ENCODE measurements at regions not wholly inside any gene's neighbourhood (a gene's known extent, or its start where the extent isn't known, plus 50 kb on each side); places are given as distances from the start of the nearest gene placed in this dataset.

DNA sequence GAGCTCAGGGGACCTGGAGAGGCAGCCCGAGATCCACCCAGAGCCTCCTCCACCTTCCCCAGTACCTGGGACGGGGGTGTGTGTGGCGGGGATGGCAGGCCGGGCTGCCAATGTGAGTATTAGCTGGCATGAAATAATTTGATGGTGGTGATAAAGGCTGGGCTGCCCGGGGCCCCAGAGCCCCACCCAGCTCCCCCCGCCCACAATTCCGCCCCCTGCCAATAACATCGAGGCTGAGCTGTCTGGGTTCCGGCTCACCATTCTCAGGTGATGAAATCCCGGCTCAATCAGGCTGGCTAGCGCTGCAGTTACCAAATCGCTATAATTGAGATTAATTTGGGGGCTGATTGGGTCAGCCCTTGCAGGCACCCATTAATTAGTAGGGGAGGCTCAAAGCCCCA, 103.8 kb upstream of the CASZ1 start:
- no peaks in the 10 kb centered on the region for H3K9me3 ChIP-seq (ENCODE audit: control insufficient read depth, low read depth, low read length)
- H3K4me1 ChIP-seq (ENCODE audit: control insufficient read depth, low read depth, low read length) = peaks cover 23% of the 10 kb centered on the region
- no peak overlapping the region for H3K4me3 ChIP-seq (ENCODE audit: low read length)
- H3K36me3 ChIP-seq (ENCODE audit: control insufficient read depth, low read depth, low read length) = no peaks in the 10 kb centered on the region
- H3K9ac ChIP-seq (ENCODE audit: low read length) = no peak overlapping the region
- H3K27me3 ChIP-seq (ENCODE audit: control insufficient read depth, insufficient read depth, low read length) = no peaks in the 10 kb centered on the region
- H3K27ac ChIP-seq (ENCODE audit: low read length) = no peak overlapping the region

GRCh38 chr1:10900691-10901090, 104.2 kb upstream of the CASZ1 start:
- Histone ChIP-seq H3K4me1 (ENCODE audit: control insufficient read depth, low read depth, low read length) (peaks cover 23% of the 10 kb centered on the region), H3K27me3 (ENCODE audit: control insufficient read depth, insufficient read depth, low read length) (no peaks in the 10 kb centered on the region), H3K36me3 (ENCODE audit: control insufficient read depth, low read depth, low read length) (no peaks in the 10 kb centered on the region), H3K9ac (ENCODE audit: low read length) (no peak overlapping the region), H3K9me3 (ENCODE audit: control insufficient read depth, low read depth, low read length) (no peaks in the 10 kb centered on the region), H3K4me3 (ENCODE audit: low read length) (no peak overlapping the region), H3K27ac (ENCODE audit: low read length) (no peak overlapping the region)

GRCh38 chr1:10901091-10901890, 104.8 kb upstream of the CASZ1 start:
- Histone ChIP-seq H3K4me3 (ENCODE audit: low read length) (no peak overlapping the region), H3K4me1 (ENCODE audit: control insufficient read depth, low read depth, low read length) (peaks cover 23% of the 10 kb centered on the region), H3K36me3 (ENCODE audit: control insufficient read depth, low read depth, low read length) (no peaks in the 10 kb centered on the region), H3K9me3 (ENCODE audit: control insufficient read depth, low read depth, low read length) (no peaks in the 10 kb centered on the region), H3K27me3 (ENCODE audit: control insufficient read depth, insufficient read depth, low read length) (no peaks in the 10 kb centered on the region), H3K9ac (ENCODE audit: low read length) (no peak overlapping the region), H3K27ac (ENCODE audit: low read length) (no peak overlapping the region)

DNA sequence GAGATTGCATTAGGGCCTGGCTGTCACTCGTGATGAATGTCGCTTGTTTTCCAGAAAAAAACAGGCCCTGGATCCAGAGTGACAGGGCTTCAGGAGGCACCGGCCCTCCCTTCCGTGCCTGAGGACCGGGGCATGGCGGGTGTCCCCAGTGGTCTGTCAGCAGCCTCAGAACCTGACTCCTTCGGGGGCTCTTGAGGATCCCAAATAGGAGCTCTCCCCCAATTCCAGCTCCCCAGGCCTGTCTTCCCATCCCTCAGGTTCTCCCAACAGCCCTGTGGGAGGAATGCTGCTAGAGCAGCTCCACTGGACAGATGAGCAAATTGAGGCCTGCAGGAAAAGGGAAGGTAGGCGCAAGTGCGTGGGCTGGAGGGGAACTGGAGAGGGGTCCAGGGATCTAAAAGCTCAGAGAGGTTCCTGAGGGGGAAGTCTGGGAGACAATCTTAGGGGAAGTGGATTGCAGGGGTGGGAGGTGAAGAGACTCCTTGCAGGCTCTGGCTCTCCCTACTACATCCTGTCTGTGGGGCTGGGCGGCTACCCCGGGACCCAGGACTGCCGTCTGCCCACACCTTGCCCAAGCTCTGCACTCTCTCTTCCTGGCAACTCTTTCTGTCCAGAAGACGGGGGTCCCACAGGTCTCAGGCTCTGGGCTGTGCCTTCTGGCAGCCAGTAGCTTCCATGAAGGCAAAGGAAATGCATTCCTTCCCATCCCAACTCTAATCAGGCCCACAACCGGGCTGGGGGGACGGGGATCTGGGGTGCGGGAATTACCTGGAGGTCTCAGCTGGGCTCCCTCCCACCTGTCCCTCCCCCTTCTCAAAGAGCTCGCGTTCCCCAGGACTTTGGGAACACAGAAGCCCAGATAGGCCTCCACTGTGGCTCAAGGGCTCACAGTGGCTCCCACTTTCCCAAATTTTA, 105.7 kb upstream of the CASZ1 start:
- Histone ChIP-seq H3K4me1 (ENCODE audit: control insufficient read depth, low read depth, low read length) (peaks cover 23% of the 10 kb centered on the region), H3K9me3 (ENCODE audit: control insufficient read depth, low read depth, low read length) (no peaks in the 10 kb centered on the region), H3K9ac (ENCODE audit: low read length) (no peak overlapping the region), H3K4me3 (ENCODE audit: low read length) (no peak overlapping the region), H3K27me3 (ENCODE audit: control insufficient read depth, insufficient read depth, low read length) (no peaks in the 10 kb centered on the region), H3K36me3 (ENCODE audit: control insufficient read depth, low read depth, low read length) (no peaks in the 10 kb centered on the region), H3K27ac (ENCODE audit: low read length) (no peak overlapping the region)

GRCh38 chr1:10903421-10903820, 107.0 kb upstream of the CASZ1 start:
- Histone ChIP-seq H3K36me3 (ENCODE audit: control insufficient read depth, low read depth, low read length) (no peaks in the 10 kb centered on the region), H3K4me3 (ENCODE audit: low read length) (no peak overlapping the region), H3K27me3 (ENCODE audit: control insufficient read depth, insufficient read depth, low read length) (no peaks in the 10 kb centered on the region), H3K27ac (ENCODE audit: low read length) (no peak overlapping the region), H3K9me3 (ENCODE audit: control insufficient read depth, low read depth, low read length) (no peaks in the 10 kb centered on the region), H3K4me1 (ENCODE audit: control insufficient read depth, low read depth, low read length) (peaks cover 30% of the 10 kb centered on the region), H3K9ac (ENCODE audit: low read length) (no peak overlapping the region)

DNA sequence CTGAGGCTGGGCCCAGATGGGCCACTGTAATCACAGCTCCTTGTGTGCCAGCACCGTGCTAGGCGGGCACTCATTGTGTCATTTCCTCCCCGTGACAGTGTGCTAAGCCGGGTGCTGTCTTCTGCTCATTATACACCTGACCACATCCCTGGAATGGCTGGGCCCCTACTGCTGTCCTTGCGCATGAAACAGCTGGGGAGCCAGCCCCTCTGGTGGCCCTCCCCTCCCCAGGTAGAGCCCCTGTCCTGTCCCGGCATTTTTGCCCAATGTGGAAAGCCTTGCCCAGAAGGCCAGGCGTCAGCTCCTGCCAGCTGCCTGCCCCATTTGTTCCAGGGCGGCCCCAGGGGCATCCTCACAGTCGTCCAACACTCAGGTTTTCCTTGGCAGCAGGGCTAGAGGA, 107.4 kb upstream of the CASZ1 start:
- no peak overlapping the region for H3K4me3 ChIP-seq (ENCODE audit: low read length)

DNA sequence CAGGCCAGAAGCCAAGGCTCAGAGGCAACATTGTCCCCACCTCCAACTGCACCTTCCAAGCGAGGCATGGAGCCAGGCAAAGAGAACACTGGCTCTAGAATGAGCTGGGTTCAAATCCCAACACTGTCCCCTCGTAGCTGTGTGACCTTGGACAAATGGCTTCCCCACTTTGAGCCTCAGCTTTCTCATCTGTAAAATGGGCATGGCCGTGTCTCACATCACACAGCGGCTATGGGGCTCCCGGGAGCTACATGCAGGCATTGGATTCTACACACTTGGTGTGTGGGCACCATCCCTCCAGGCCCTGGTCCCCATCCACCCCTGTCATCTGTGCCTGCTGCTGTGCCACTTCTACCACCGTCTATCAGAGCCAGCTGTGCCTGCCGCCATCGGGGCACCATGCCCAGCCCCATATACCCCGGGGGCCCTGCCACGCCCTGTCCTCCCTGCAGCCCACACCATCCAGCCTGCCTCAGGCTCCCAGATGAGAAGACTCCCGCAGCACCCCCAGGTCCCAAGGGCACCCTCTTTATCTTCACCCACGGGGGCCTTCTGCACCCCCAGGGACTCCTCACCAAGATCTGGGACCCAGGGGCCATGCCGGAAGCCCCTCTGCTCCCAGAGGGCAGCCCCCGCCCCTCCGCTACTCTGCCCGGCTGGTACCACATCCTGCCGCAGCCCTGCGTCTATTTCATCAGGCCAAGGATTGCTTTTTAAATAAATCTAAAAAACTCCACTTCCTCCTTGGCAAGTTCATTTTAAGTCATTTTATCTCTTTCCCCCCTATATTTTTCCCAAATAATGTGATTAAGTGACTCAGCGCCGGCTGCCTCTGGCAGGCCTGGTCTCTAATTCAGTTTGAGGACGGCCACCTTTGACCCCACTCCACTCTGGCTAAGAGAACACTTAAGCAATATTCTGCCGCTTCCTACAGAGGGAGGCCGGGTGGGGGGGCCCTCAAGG, 107.8 kb upstream of the TARDBP start:
- Histone ChIP-seq H3K27ac (ENCODE audit: low read length) (no peak overlapping the region), H3K4me3 (ENCODE audit: low read length) (no peak overlapping the region), H3K9me3 (ENCODE audit: control insufficient read depth, low read depth, low read length) (no peaks in the 10 kb centered on the region), H3K9ac (ENCODE audit: low read length) (no peak overlapping the region), H3K4me1 (ENCODE audit: control insufficient read depth, low read depth, low read length) (peaks cover 30% of the 10 kb centered on the region), H3K36me3 (ENCODE audit: control insufficient read depth, low read depth, low read length) (no peaks in the 10 kb centered on the region), H3K27me3 (ENCODE audit: control insufficient read depth, insufficient read depth, low read length) (no peaks in the 10 kb centered on the region)

More for the DNA sequence above, 107.4 kb upstream of the CASZ1 start:
- no peaks in the 10 kb centered on the region for H3K36me3 ChIP-seq (ENCODE audit: control insufficient read depth, low read depth, low read length)
- peaks cover 30% of the 10 kb centered on the region for H3K4me1 ChIP-seq (ENCODE audit: control insufficient read depth, low read depth, low read length)
- H3K27me3 ChIP-seq (ENCODE audit: control insufficient read depth, insufficient read depth, low read length) = no peaks in the 10 kb centered on the region
- H3K9ac ChIP-seq (ENCODE audit: low read length) = no peak overlapping the region
- no peak overlapping the region for H3K27ac ChIP-seq (ENCODE audit: low read length)
- no peaks in the 10 kb centered on the region for H3K9me3 ChIP-seq (ENCODE audit: control insufficient read depth, low read depth, low read length)

GRCh38 chr1:10905841-10906655, 106.4 kb upstream of the TARDBP start:
- peaks cover 21% of the 10 kb centered on the region for H3K4me1 ChIP-seq (ENCODE audit: control insufficient read depth, low read depth, low read length)
- no peak overlapping the region for H3K4me3 ChIP-seq (ENCODE audit: low read length)
- no peaks in the 10 kb centered on the region for H3K36me3 ChIP-seq (ENCODE audit: control insufficient read depth, low read depth, low read length)
- H3K27me3 ChIP-seq (ENCODE audit: control insufficient read depth, insufficient read depth, low read length) = no peaks in the 10 kb centered on the region
- H3K9me3 ChIP-seq (ENCODE audit: control insufficient read depth, low read depth, low read length) = no peaks in the 10 kb centered on the region
- no peak overlapping the region for H3K27ac ChIP-seq (ENCODE audit: low read length)
- H3K9ac ChIP-seq (ENCODE audit: low read length) = no peak overlapping the region

- Histone ChIP-seq H3K4me1 (ENCODE audit: control insufficient read depth, low read depth, low read length) (peaks cover 13% of the 10 kb centered on the region), H3K4me3 (ENCODE audit: low read length) (no peak overlapping the region), H3K36me3 (ENCODE audit: control insufficient read depth, low read depth, low read length) (no peaks in the 10 kb centered on the region), H3K9me3 (ENCODE audit: control insufficient read depth, low read depth, low read length) (no peaks in the 10 kb centered on the region), H3K9ac (ENCODE audit: low read length) (no peak overlapping the region), H3K27me3 (ENCODE audit: control insufficient read depth, insufficient read depth, low read length) (no peaks in the 10 kb centered on the region), H3K27ac (ENCODE audit: low read length) (no peak overlapping the region)
These were observed 105.5 kb upstream of the TARDBP start for GRCh38 chr1:10906866-10907519.

DNA sequence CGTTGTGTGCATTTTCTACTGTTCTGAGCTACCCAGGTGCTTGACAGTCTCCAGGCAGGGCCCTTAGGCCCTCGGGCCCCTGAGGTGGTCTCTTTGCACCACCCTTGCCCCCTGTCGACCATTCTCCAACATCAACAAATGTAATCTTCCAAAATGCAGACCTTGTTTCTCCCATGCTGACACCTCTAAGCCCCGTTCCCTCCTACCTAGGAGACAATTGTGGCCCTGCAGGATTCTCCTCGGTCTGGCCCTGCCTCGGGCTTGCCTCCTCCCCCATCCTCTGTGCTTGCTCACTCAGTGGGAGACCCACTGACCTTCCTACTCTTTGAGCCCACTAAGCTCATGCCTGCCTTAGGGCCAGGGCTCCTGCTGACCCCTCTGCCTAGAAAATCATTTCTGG, 104.2 kb upstream of the TARDBP start:
- Histone ChIP-seq H3K4me3 (ENCODE audit: low read length) (no peak overlapping the region), H3K9ac (ENCODE audit: low read length) (no peak overlapping the region), H3K36me3 (ENCODE audit: control insufficient read depth, low read depth, low read length) (no peaks in the 10 kb centered on the region), H3K4me1 (ENCODE audit: control insufficient read depth, low read depth, low read length) (peaks cover 7% of the 10 kb centered on the region), H3K9me3 (ENCODE audit: control insufficient read depth, low read depth, low read length) (no peaks in the 10 kb centered on the region), H3K27ac (ENCODE audit: low read length) (no peak overlapping the region), H3K27me3 (ENCODE audit: control insufficient read depth, insufficient read depth, low read length) (no peaks in the 10 kb centered on the region)
